Gastrocnemius medialis (tissue), 4 donors: ENCODE measurements at regions not wholly inside any gene's neighbourhood (a gene's known extent, or its start where the extent isn't known, plus 50 kb on each side); places are given as distances from the start of the nearest gene placed in this dataset.

Experiments used
- ATAC-seq, 2 donors: fragments of 150-250 bp; one replicate each; pipeline ENCODE4 v1.9.1; 2016
- DNase-seq, 2 donors: peaks; one replicate each; pipeline ENCODE4 v3.0.0-alpha.2; 2019
- H3K27ac ChIP-seq, 4 donors: fragments of 200-600 bp; sonication (generic); 1 replicate in 1 of 4; 2 replicates in 3 of 4; pipeline ENCODE4 v1.5.1; 2016 to 2018; ENCODE audit warnings: mild to moderate bottlenecking in 2 of 4, moderate library complexity in 1 of 4
- H3K27me3 ChIP-seq, 3 donors: fragments of 200-600 bp; sonication (generic) in 2 of 3; 1 replicate in 1 of 3; 2 replicates in 2 of 3; pipeline versions ENCODE4 v1.5.1 to v1.6.0; 2016 to 2019; ENCODE audit warnings: mild to moderate bottlenecking in 1 of 3, moderate library complexity in 1 of 3
- H3K36me3 ChIP-seq, 2 donors: fragments of 200-600 bp; sonication (generic) in 1 of 2; one replicate each; pipeline ENCODE4 v1.5.1; 2017 to 2018
- H3K4me1 ChIP-seq, 2 donors: fragments of 200-600 bp; sonication (generic) in 1 of 2; one replicate each; pipeline ENCODE4 v1.5.1; 2016 to 2017; ENCODE audit warnings: mild to moderate bottlenecking in 2 of 2
- H3K4me3 ChIP-seq, 4 donors: fragments of 200-600 bp; sonication (generic) in 3 of 4; 1 replicate in 1 of 4; 2 replicates in 3 of 4; pipeline ENCODE4 v1.5.1; 2016 to 2019; ENCODE audit warnings: mild to moderate bottlenecking in 2 of 4
- H3K9me3 ChIP-seq, 3 donors: fragments of 200-600 bp; sonication (generic) in 2 of 3; 1 replicate in 1 of 3; 2 replicates in 2 of 3; pipeline ENCODE4 v1.5.1; 2016 to 2019
- CTCF ChIP-seq, 5 experiments: fragments of 450-650 bp in 3 of 5; fragments of 200-600 bp in 2 of 5; sonication (generic) in 2 of 5; IDR thresholded peaks in 4 of 5; conservative IDR thresholded peaks in 1 of 5; 1 replicate in 4 of 5; 2 replicates in 1 of 5; pipeline ENCODE4 v1.5.1; 2016 to 2019; ENCODE audit warnings: antibody characterized with exemption in 5 of 5, mild to moderate bottlenecking in 3 of 5, moderate library complexity in 3 of 5
- POLR2A ChIP-seq, 2 donors: fragments of 450-650 bp; IDR thresholded peaks; one replicate each; pipeline ENCODE4 v1.6.1; 2017; ENCODE audit warnings: antibody characterized with exemption in 2 of 2, mild to moderate bottlenecking in 2 of 2, moderate library complexity in 2 of 2
- in situ Hi-C, 4 donors: fragments of 200-750 bp; cut with MboI; loops; one replicate each; pipeline versions ENCODE4 v1.15.0 to v1.8.0; 2017; ENCODE audit warnings: low sequenced_read_pairs in 4 of 4
- intact Hi-C: fragments of 100-400 bp; cut with DNase I; formaldehyde crosslinking; loops from one replicate; pipeline ENCODE4 v1.15.1; 2023; ENCODE audit warnings: low total_unique reads

- DNase-seq (no peak), ATAC-seq (no peak)
- Histone ChIP-seq H3K27ac (peak overlapping the region in 1 of 4 donors; percentile 56), H3K36me3 (no peaks in the 10 kb centered on the region), H3K4me3 (no peak overlapping the region), H3K9me3 (no peaks in the 10 kb centered on the region), H3K4me1 (peaks cover 3 to 6% of the 10 kb centered on the region in 2 donors), H3K27me3 (no peaks in the 10 kb centered on the region)
- intact Hi-C loops (no loop called here), in situ Hi-C loops (loop anchor here in 2 of 4 donors (5.0 to 25.0 kb wide), 3 partner anchors 170 to 392 kb away; no protein-coding TSS in a partner anchor)
- TF ChIP-seq CTCF (IDR thresholded peaks at IDR 0.05 in 4 of 5, conservative IDR thresholded peaks at IDR 0.05 in 1 of 5) (no peak), POLR2A (IDR thresholded peaks at IDR 0.05) (no peak)
Measured at GRCh38 chr12:76622351-76622750, 62.8 kb upstream of the OSBPL8 start.

GRCh38 chr12:76622915-76623314, 63.3 kb upstream of the OSBPL8 start:
- Histone ChIP-seq H3K27ac (no peak overlapping the region), H3K36me3 (no peaks in the 10 kb centered on the region), H3K4me1 (peaks cover 3 to 6% of the 10 kb centered on the region in 2 donors), H3K9me3 (no peaks in the 10 kb centered on the region), H3K27me3 (no peaks in the 10 kb centered on the region), H3K4me3 (no peak overlapping the region)
- no peak for DNase-seq
- no peak for ATAC-seq
- TF ChIP-seq CTCF (IDR thresholded peaks at IDR 0.05 in 4 of 5, conservative IDR thresholded peaks at IDR 0.05 in 1 of 5): no peak
- TF ChIP-seq POLR2A (IDR thresholded peaks at IDR 0.05): no peak
- intact Hi-C loops: no loop called here
- in situ Hi-C loops: loop anchor here in 2 of 4 donors (5.0 to 25.0 kb wide), 3 partner anchors 169 to 392 kb away; no protein-coding TSS in a partner anchor

- intact Hi-C loops (no loop called here), in situ Hi-C loops (loop anchor here in 2 of 4 donors (5.0 to 25.0 kb wide), 3 partner anchors 168 to 391 kb away; no protein-coding TSS in a partner anchor)
- Histone ChIP-seq H3K27me3 (no peaks in the 10 kb centered on the region), H3K36me3 (no peaks in the 10 kb centered on the region), H3K9me3 (no peaks in the 10 kb centered on the region), H3K27ac (no peak overlapping the region), H3K4me3 (no peak overlapping the region), H3K4me1 (peaks cover 3 to 6% of the 10 kb centered on the region in 2 donors)
- TF ChIP-seq POLR2A (IDR thresholded peaks at IDR 0.05) (no peak), CTCF (IDR thresholded peaks at IDR 0.05 in 4 of 5, conservative IDR thresholded peaks at IDR 0.05 in 1 of 5) (no peak)
- ATAC-seq: no peak
- no peak for DNase-seq
Measured at GRCh38 chr12:76623931-76624330, 64.4 kb upstream of the OSBPL8 start.

GRCh38 chr12:76627346-76628135, 68.0 kb upstream of the OSBPL8 start:
- ATAC-seq (no peak), DNase-seq (no peak)
- no peak for TF ChIP-seq POLR2A (IDR thresholded peaks at IDR 0.05)
- no peak for TF ChIP-seq CTCF (IDR thresholded peaks at IDR 0.05 in 4 of 5, conservative IDR thresholded peaks at IDR 0.05 in 1 of 5)
- Histone ChIP-seq H3K27ac (no peak overlapping the region), H3K27me3 (no peaks in the 10 kb centered on the region), H3K4me3 (no peak overlapping the region), H3K9me3 (no peaks in the 10 kb centered on the region), H3K36me3 (no peaks in the 10 kb centered on the region), H3K4me1 (no peaks in the 10 kb centered on the region)
- in situ Hi-C loops (loop anchor here in 3 of 4 donors (10.0 to 25.0 kb wide), 3 partner anchors 360 to 387 kb away; no protein-coding TSS in a partner anchor), intact Hi-C loops (no loop called here)
